Activated CD8-positive, alpha-beta T cell treated with anti-CD3 and anti-CD28 coated beads for 36 hours (primary cell): ENCODE measurements at regions not wholly inside any gene's neighbourhood (a gene's known extent, or its start where the extent isn't known, plus 50 kb on each side); places are given as distances from the start of the nearest gene placed in this dataset.

Experiments used
- ATAC-seq: fragments of 200-7000 bp; cut with Tn5 transposase; one replicate; pipeline ENCODE4 v1.10.0; 2021; ENCODE audit warnings: mild to moderate bottlenecking, moderate library complexity
- CTCF ChIA-PET: fragments of 350-600 bp; sonication (Branson Sonifier 250); formaldehyde crosslinking; loops from one replicate; lab custom pipeline; 2021; ENCODE audit warnings: antibody characterized with exemption; lab: Charles Lee
- POLR2A ChIA-PET: fragments of 350-600 bp; sonication (Branson Sonifier 250); formaldehyde crosslinking; loops from one replicate; lab custom pipeline; 2021; ENCODE audit warnings: antibody characterized with exemption; lab: Charles Lee
- DNase-seq: peaks from one replicate; pipeline ENCODE4 v3.0.0-alpha.2; 2020
- H3K27ac Mint-ChIP-seq: one replicate; pipeline ENCODE4 v1.8.0; 2021; ENCODE audit warnings: mild to moderate bottlenecking, mixed read lengths
- H3K27me3 Mint-ChIP-seq: one replicate; pipeline ENCODE4 v1.8.0; 2021; ENCODE audit warnings: mixed read lengths
- H3K36me3 Mint-ChIP-seq: one replicate; pipeline ENCODE4 v1.8.0; 2021; ENCODE audit warnings: low read depth, mixed read lengths
- H3K4me1 Mint-ChIP-seq: one replicate; pipeline ENCODE4 v1.8.0; 2021; ENCODE audit warnings: low read depth, mixed read lengths
- H3K4me3 Mint-ChIP-seq: one replicate; pipeline ENCODE4 v1.8.0; 2021; ENCODE audit warnings: mild to moderate bottlenecking, moderate library complexity, mixed read lengths
- H3K9me3 Mint-ChIP-seq: one replicate; pipeline ENCODE4 v1.8.0; 2021; ENCODE audit warnings: mixed read lengths
- CTCF ChIP-seq: fragments of 200-600 bp; IDR thresholded peaks from one replicate; pipeline ENCODE4 v1.8.0; 2022; ENCODE audit warnings: antibody characterized with exemption, mild to moderate bottlenecking
- intact Hi-C: fragments of 100-400 bp; cut with micrococcal nuclease; formaldehyde crosslinking; loops from one replicate; pipeline ENCODE4 v1.10.0; 2022

- H3K36me3 Mint-ChIP-seq, result no peaks in the 10 kb centered on the region
- no peaks in the 10 kb centered on the region for H3K4me1 Mint-ChIP-seq
- ChIA-PET CTCF (no interaction called here), POLR2A (no interaction called here)
- H3K4me3 Mint-ChIP-seq, result no peak overlapping the region
- ATAC-seq (no peak), DNase-seq (no peak)
- no peak for TF ChIP-seq CTCF
- H3K9me3 Mint-ChIP-seq, result peaks cover 10% of the 10 kb centered on the region
- no peaks in the 10 kb centered on the region for H3K27me3 Mint-ChIP-seq
- intact Hi-C loops, result no loop called here
- H3K27ac Mint-ChIP-seq, result no peak overlapping the region
Observed at GRCh38 chr10:108069096-108069495, 904.6 kb upstream of the SORCS1 start.

GRCh38 chr10:108064746-108065260, 900.3 kb upstream of the SORCS1 start:
- ATAC-seq (no peak), DNase-seq (no peak)
- H3K4me3 Mint-ChIP-seq, result no peak overlapping the region
- CTCF ChIA-PET, result no interaction called here
- no peak overlapping the region for H3K27ac Mint-ChIP-seq
- H3K4me1 Mint-ChIP-seq, result no peaks in the 10 kb centered on the region
- H3K9me3 Mint-ChIP-seq, result peaks cover 7% of the 10 kb centered on the region
- H3K36me3 Mint-ChIP-seq, result no peaks in the 10 kb centered on the region
- TF ChIP-seq CTCF, result no peak
- intact Hi-C loops, result no loop called here
- POLR2A ChIA-PET, result no interaction called here
- H3K27me3 Mint-ChIP-seq, result no peaks in the 10 kb centered on the region

- Mint-ChIP-seq H3K36me3 (no peaks in the 10 kb centered on the region), H3K9me3 (peaks cover under 1% of the 10 kb centered on the region), H3K27ac (no peak overlapping the region), H3K4me3 (no peak overlapping the region), H3K27me3 (no peaks in the 10 kb centered on the region), H3K4me1 (no peaks in the 10 kb centered on the region)
- TF ChIP-seq CTCF, result no peak
- ATAC-seq (no peak), DNase-seq (no peak)
- intact Hi-C loops, result no loop called here
- ChIA-PET POLR2A (no interaction called here), CTCF (no interaction called here)
Observed at GRCh38 chr10:108060246-108060645, 895.7 kb upstream of the SORCS1 start.

GRCh38 chr10:108055506-108055905, 891.0 kb upstream of the SORCS1 start:
- Mint-ChIP-seq H3K4me1 (no peaks in the 10 kb centered on the region), H3K9me3 (no peaks in the 10 kb centered on the region), H3K4me3 (no peak overlapping the region), H3K36me3 (no peaks in the 10 kb centered on the region), H3K27me3 (no peaks in the 10 kb centered on the region), H3K27ac (no peak overlapping the region)
- ChIA-PET CTCF (no interaction called here), POLR2A (no interaction called here)
- intact Hi-C loops, result no loop called here
- TF ChIP-seq CTCF, result no peak
- DNase-seq (no peak), ATAC-seq (no peak)

- ATAC-seq (no peak), DNase-seq (no peak)
- no peaks in the 10 kb centered on the region for H3K4me1 Mint-ChIP-seq
- intact Hi-C loops, result no loop called here
- H3K27ac Mint-ChIP-seq, result no peak overlapping the region
- no peak for TF ChIP-seq CTCF
- CTCF ChIA-PET, result no interaction called here
- H3K4me3 Mint-ChIP-seq, result no peak overlapping the region
- POLR2A ChIA-PET, result no interaction called here
- H3K27me3 Mint-ChIP-seq, result no peaks in the 10 kb centered on the region
- no peaks in the 10 kb centered on the region for H3K36me3 Mint-ChIP-seq
- no peaks in the 10 kb centered on the region for H3K9me3 Mint-ChIP-seq
Observed at GRCh38 chr10:108052981-108053380, 888.5 kb upstream of the SORCS1 start.
